GM12878 (cell line): ENCODE measurements at regions not wholly inside any gene's neighbourhood (a gene's known extent, or its start where the extent isn't known, plus 50 kb on each side); places are given as distances from the start of the nearest gene placed in this dataset.
A peak's percentile ranks its signal among the peaks of the same experiment; 100 is the strongest.

ENCODE experiments used
- ATAC-seq: fragments of 200-7000 bp; cut with Tn5 transposase; 3 replicates; pipeline ENCODE4 v1.9.1; 2020; ENCODE audit warnings: mild to moderate bottlenecking, moderate library complexity
- BruUV-seq: library from RNA; stranded (reverse); fragments of 400-500 nt; replicated peaks from 2 replicates; lab custom pipeline; 2021; lab: Mats Ljungman, UMichigan
- CTCF ChIA-PET: fragments of 300-600 bp; sonication (Branson Sonifier 250); formaldehyde crosslinking; extraction: SDS; loops from one replicate; lab custom pipeline; 2021; ENCODE audit warnings: inconsistent platforms; lab: Yijun Ruan, JAX
- POLR2A ChIA-PET: fragments of 350-600 bp; formaldehyde crosslinking; extraction: SDS; loops from one replicate; lab custom pipeline; 2021; ENCODE audit warnings: inconsistent platforms; lab: Charles Lee
- RAD21 ChIA-PET: fragments of 300-600 bp; sonication (Branson Sonifier 250); formaldehyde crosslinking; loops from one replicate; lab custom pipeline; 2023; ENCODE audit warnings: antibody characterized with exemption; ENCODE audit not compliant: unreplicated experiment; lab: Charles Lee
- SMC1A ChIA-PET: fragments of 300-600 bp; sonication (Branson Sonifier 250); formaldehyde crosslinking; loops from one replicate; lab custom pipeline; 2023; ENCODE audit not compliant: unreplicated experiment, uncharacterized antibody; lab: Charles Lee
- DNase-seq: peaks from one replicate; pipeline ENCODE4 v3.0.0-alpha.2; 2011; ENCODE audit warnings: low read depth, low spot score
- FAIRE-seq: peaks from 3 replicates; lab custom pipeline; 2011; peaks lifted over from hg19 to GRCh38; lab: Jason Lieb, UNC
- H2AFZ ChIP-seq: 2 replicates; pipeline ENCODE4 v1.6.0; 2011; ENCODE audit warnings: low read depth, low read length, control low read depth; ENCODE audit not compliant: control insufficient read depth
- H3K27ac ChIP-seq: 2 replicates; pipeline ENCODE4 v1.5.1; 2011; ENCODE audit warnings: control low read depth; ENCODE audit not compliant: control insufficient read depth, insufficient read depth
- H3K27me3 ChIP-seq, 2 experiments: replicated peaks in 1 of 2; 2 replicates each; pipeline versions ENCODE4 v1.6.0 to v1.6.1; 2011; ENCODE audit warnings: low read length in 1 of 2; ENCODE audit not compliant: control insufficient read depth in 2 of 2, insufficient read depth in 2 of 2
- H3K36me3 ChIP-seq, 2 experiments: 2 replicates each; pipeline ENCODE4 v1.5.1; 2011; ENCODE audit warnings: low read length in 1 of 2; ENCODE audit not compliant: control insufficient read depth in 2 of 2, insufficient read depth in 2 of 2
- H3K4me1 ChIP-seq: 2 replicates; pipeline ENCODE4 v1.6.1; 2011; ENCODE audit warnings: mild to moderate bottlenecking, low read length, moderate library complexity, mixed read lengths; ENCODE audit not compliant: control insufficient read depth, insufficient read depth
- H3K4me2 ChIP-seq: 2 replicates; pipeline ENCODE4 v1.6.0; 2011; ENCODE audit warnings: control low read depth; ENCODE audit not compliant: control insufficient read depth, insufficient read depth
- H3K4me3 ChIP-seq: fragments of 200-600 bp; sonication (generic); 2 replicates; pipeline ENCODE4 v1.5.1; 2016
- H3K79me2 ChIP-seq: 2 replicates; pipeline ENCODE4 v1.6.0; 2011; ENCODE audit warnings: low read length; ENCODE audit not compliant: control insufficient read depth, insufficient read depth
- H3K9ac ChIP-seq: 2 replicates; pipeline ENCODE4 v1.8.0; 2011; ENCODE audit warnings: low read length, control low read depth, mixed read lengths; ENCODE audit not compliant: control insufficient read depth, insufficient read depth
- H3K9me3 ChIP-seq: replicated peaks from 3 replicates; pipeline ENCODE4 v1.5.1; 2011; ENCODE audit warnings: mild to moderate bottlenecking, low read length; ENCODE audit not compliant: control insufficient read depth, insufficient read depth
- H4K20me1 ChIP-seq: 2 replicates; pipeline ENCODE4 v1.6.0; 2011; ENCODE audit not compliant: control insufficient read depth, insufficient read depth
- CBFB ChIP-seq: IDR thresholded peaks from 2 replicates; pipeline ENCODE4 v1.6.1; 2016; ENCODE audit warnings: antibody characterized with exemption, low read depth
- CBX5 ChIP-seq: sonication (generic); IDR thresholded peaks from 2 replicates; pipeline ENCODE4 v1.6.1; 2016; ENCODE audit warnings: low read depth, moderate library complexity, mild to moderate bottlenecking, inconsistent platforms
- E2F4 ChIP-seq: IDR thresholded peaks from 2 replicates; pipeline ENCODE4 v1.6.1; 2012; ENCODE audit warnings: low read depth, low read length, improper control_type of control experiment
- IRF4 ChIP-seq: IDR thresholded peaks from 2 replicates; pipeline ENCODE4 v1.6.1; 2011; ENCODE audit warnings: low read depth, low read length
- MTA2 ChIP-seq: fragments of 450-650 bp; IDR thresholded peaks from 2 replicates; pipeline ENCODE4 v1.6.1; 2016; ENCODE audit warnings: low read depth, mild to moderate bottlenecking, moderate library complexity
- NFXL1 ChIP-seq: fragments of 450-650 bp; IDR thresholded peaks from 2 replicates; pipeline ENCODE4 v1.6.1; 2017; ENCODE audit warnings: antibody characterized with exemption, mild to moderate bottlenecking, borderline replicate concordance
- NR2C2 ChIP-seq: IDR thresholded peaks from 2 replicates; pipeline ENCODE4 v1.6.1; 2011; ENCODE audit warnings: borderline replicate concordance, low read depth; ENCODE audit not compliant: control insufficient read depth, insufficient read length
- PKNOX1 ChIP-seq: fragments of 450-650 bp; IDR thresholded peaks from 2 replicates; pipeline ENCODE4 v1.6.1; 2016; ENCODE audit warnings: mild to moderate bottlenecking
- POLR2AphosphoS2 ChIP-seq: IDR thresholded peaks from 2 replicates; pipeline ENCODE4 v1.6.1; 2011; ENCODE audit warnings: low read depth, mild to moderate bottlenecking, low read length, improper control_type of control experiment, moderate library complexity
- RAD21 ChIP-seq: IDR thresholded peaks from 2 replicates; pipeline ENCODE4 v1.6.1; 2011; ENCODE audit warnings: mild to moderate bottlenecking, low read depth, low read length, moderate library complexity; ENCODE audit not compliant: insufficient read depth
- RAD51 ChIP-seq: fragments of 450-650 bp; IDR thresholded peaks from 2 replicates; pipeline ENCODE4 v1.6.1; 2016; ENCODE audit warnings: moderate library complexity, mild to moderate bottlenecking, inconsistent platforms
- REST ChIP-seq: IDR thresholded peaks from 2 replicates; pipeline ENCODE4 v1.6.1; 2012; ENCODE audit warnings: mild to moderate bottlenecking, low read depth, low read length
- SRF ChIP-seq, 2 experiments: IDR thresholded peaks; 2 replicates each; pipeline ENCODE4 v1.6.1; 2011; ENCODE audit warnings: low read depth in 2 of 2, low read length in 2 of 2, mild to moderate bottlenecking in 1 of 2, moderate library complexity in 1 of 2
- YBX1 ChIP-seq: fragments of 450-650 bp; IDR thresholded peaks from 2 replicates; pipeline ENCODE4 v1.6.1; 2016; ENCODE audit warnings: antibody characterized with exemption
- ZNF207 ChIP-seq: fragments of 450-650 bp; IDR thresholded peaks from 2 replicates; pipeline ENCODE4 v1.6.1; 2014; ENCODE audit warnings: antibody characterized with exemption, mild to moderate bottlenecking, borderline replicate concordance
- ZNF592 ChIP-seq: fragments of 450-650 bp; IDR thresholded peaks from 2 replicates; pipeline ENCODE4 v1.6.1; 2017; ENCODE audit warnings: mild to moderate bottlenecking, moderate library complexity
- ZNF622 ChIP-seq: fragments of 450-650 bp; IDR thresholded peaks from 2 replicates; pipeline ENCODE4 v1.6.1; 2017; ENCODE audit warnings: mild to moderate bottlenecking, inconsistent platforms
- WGBS: methylation state at CpG from one replicate; pipeline ENCODE4 v1.1.6; 2016; ENCODE audit warnings: low lambda C conversion rate; ENCODE audit not compliant: insufficient replicate concordance, insufficient coverage; ENCODE audit errors: missing lambda C conversion rate; 5-methylcytosine and 5-hydroxymethylcytosine counted together
- in situ Hi-C: fragments of 300-500 bp; cut with MboI; formaldehyde crosslinking; loops from 9 replicates; pipeline ENCODE4 v1.14.3; 2018; ENCODE audit warnings: mixed read lengths
- intact Hi-C: fragments of 100-400 bp; cut with micrococcal nuclease; formaldehyde crosslinking; loops from one replicate; pipeline ENCODE4 v1.14.2; 2022; ENCODE audit not compliant: unreplicated experiment

GRCh38 chr6:113723182-113723581, 134.0 kb upstream of the MARCKS start:
- intact Hi-C loops (no loop called here), in situ Hi-C loops (no loop called here)
- 29% methylated on average over 4 of the region's 4 CpGs for WGBS
- H2AFZ ChIP-seq: peak overlapping the region; percentile 33
- DNase-seq: no peak
- no peaks in the 10 kb centered on the region for H3K27me3 ChIP-seq
- CTCF ChIA-PET: no interaction called here
- no peaks in the 10 kb centered on the region for H3K36me3 ChIP-seq
- no peak overlapping the region for H3K27ac ChIP-seq
- RAD21 ChIA-PET: no interaction called here
- no TSS peak for BruUV-seq
- no peaks in the 10 kb centered on the region for H3K4me1 ChIP-seq
- H3K4me2 ChIP-seq: no peak overlapping the region
- no peak for FAIRE-seq
- POLR2A ChIA-PET: no interaction called here
- no peak for ATAC-seq
- H3K4me3 ChIP-seq: no peak overlapping the region
- no peaks in the 10 kb centered on the region for H4K20me1 ChIP-seq
- no peaks in the 10 kb centered on the region for H3K9me3 ChIP-seq
- H3K9ac ChIP-seq: no peak overlapping the region
- SMC1A ChIA-PET: no interaction called here
- no peaks in the 10 kb centered on the region for H3K79me2 ChIP-seq
- TF ChIP-seq CBFB (no peak), NR2C2 (no peak), SRF (IDR thresholded peaks at IDR 0.05; ENCODE audit: low read depth in 2 of 2, low read length in 2 of 2) (no peak), RAD21 (no peak), MTA2 (no peak), ZNF592 (no peak), YBX1 (no peak), CBX5 (no peak), REST (no peak), POLR2AphosphoS2 (no peak), ZNF207 (no peak), IRF4 (no peak), RAD51 (no peak), PKNOX1 (no peak), NFXL1 (no peak), ZNF622 (no peak), E2F4 (no peak)
